OCI-LY1 (cell line): ENCODE measurements at regions not wholly inside any gene's neighbourhood (a gene's known extent, or its start where the extent isn't known, plus 50 kb on each side); places are given as distances from the start of the nearest gene placed in this dataset.

Experiments used
- H2AFZ ChIP-seq: fragments of 200-600 bp; sonication (generic), shearing (Covaris generic); 2 replicates; pipeline ENCODE4 v1.6.0; 2014; ENCODE audit warnings: antibody characterized with exemption, mild to moderate bottlenecking, low read length
- H3F3A ChIP-seq: fragments of 200-600 bp; sonication (generic), shearing (Covaris generic); 2 replicates; pipeline ENCODE4 v1.6.0; 2014; ENCODE audit warnings: mild to moderate bottlenecking, antibody characterized with exemption, low read length, moderate library complexity; ENCODE audit not compliant: insufficient read depth
- H3K27ac ChIP-seq: fragments of 200-600 bp; sonication (generic); 2 replicates; pipeline ENCODE4 v1.5.1; 2014; ENCODE audit warnings: low read length, mixed run types, mild to moderate bottlenecking, low read depth; ENCODE audit not compliant: poor library complexity, severe bottlenecking
- H3K27me3 ChIP-seq: fragments of 200-600 bp; sonication (generic); 2 replicates; pipeline ENCODE4 v1.6.0; 2014; ENCODE audit warnings: antibody characterized with exemption, mild to moderate bottlenecking, low read length, moderate library complexity; ENCODE audit not compliant: insufficient read depth
- H3K36me3 ChIP-seq: fragments of 200-600 bp; sonication (generic); 2 replicates; pipeline ENCODE4 v1.6.1; 2014; ENCODE audit warnings: mild to moderate bottlenecking, antibody characterized with exemption, low read length, moderate library complexity, mixed read lengths; ENCODE audit not compliant: insufficient read depth
- H3K4me1 ChIP-seq: fragments of 200-600 bp; sonication (generic); 2 replicates; pipeline ENCODE4 v1.5.1; 2014; ENCODE audit warnings: mild to moderate bottlenecking, low read length, moderate library complexity; ENCODE audit not compliant: insufficient read depth, severe bottlenecking
- H3K4me2 ChIP-seq: fragments of 200-600 bp; sonication (generic), shearing (Covaris generic); 2 replicates; pipeline ENCODE4 v1.6.1; 2014; ENCODE audit warnings: low read length
- H3K4me3 ChIP-seq: fragments of 200-600 bp; sonication (generic); 2 replicates; pipeline ENCODE4 v1.5.1; 2014; ENCODE audit warnings: low read length, low read depth, mild to moderate bottlenecking, mixed read lengths; ENCODE audit not compliant: poor library complexity, severe bottlenecking
- H3K79me2 ChIP-seq: fragments of 200-600 bp; shearing (Covaris generic); 2 replicates; pipeline ENCODE4 v1.6.1; 2016; ENCODE audit warnings: mixed run types, low read length, mixed read lengths; ENCODE audit not compliant: insufficient read depth
- H3K9ac ChIP-seq: fragments of 200-600 bp; sonication (generic), shearing (Covaris generic); 2 replicates; pipeline ENCODE4 v1.6.1; 2014; ENCODE audit warnings: mild to moderate bottlenecking, low read length, mixed read lengths
- H3K9me2 ChIP-seq: fragments of 200-600 bp; sonication (generic), shearing (Covaris generic); 2 replicates; pipeline ENCODE4 v1.6.1; 2014; ENCODE audit warnings: low read depth, mild to moderate bottlenecking, low read length, mixed read lengths
- H3K9me3 ChIP-seq: fragments of 200-600 bp; shearing (Covaris generic); 2 replicates; pipeline ENCODE4 v1.6.1; 2014; ENCODE audit warnings: low read length, mixed read lengths
- H4K20me1 ChIP-seq: fragments of 200-600 bp; sonication (generic), shearing (Covaris generic); 2 replicates; pipeline ENCODE4 v1.6.0; 2016; ENCODE audit warnings: mild to moderate bottlenecking, low read length; ENCODE audit not compliant: insufficient read depth
- CTCF ChIP-seq: fragments of 200-600 bp; sonication (generic), shearing (Covaris generic); IDR thresholded peaks from 2 replicates; pipeline ENCODE4 v1.5.1; 2017; ENCODE audit warnings: mild to moderate bottlenecking, antibody characterized with exemption, low read length, moderate library complexity, mixed read lengths
- EZH2 ChIP-seq: fragments of 200-600 bp; sonication (generic), shearing (Covaris generic); IDR thresholded peaks from 2 replicates; pipeline ENCODE4 v1.8.0; 2017; ENCODE audit warnings: borderline replicate concordance, mixed run types, mild to moderate bottlenecking, antibody characterized with exemption, low read length, moderate library complexity, mixed read lengths

GRCh38 chr14:97200245-97200644 is 403.1 kb downstream of the VRK1 start:
- H3K9ac ChIP-seq = no peak overlapping the region
- H3F3A ChIP-seq = no peaks in the 10 kb centered on the region

GRCh38 chr14:97206916-97207315 is 409.7 kb downstream of the VRK1 start:
- Histone ChIP-seq H3K27me3 (no peaks in the 10 kb centered on the region), H3K4me3 (no peak overlapping the region), H3K27ac (no peak overlapping the region), H3K4me1 (no peaks in the 10 kb centered on the region), H3K79me2 (no peaks in the 10 kb centered on the region), H4K20me1 (no peaks in the 10 kb centered on the region), H3K36me3 (no peaks in the 10 kb centered on the region), H3K9me2 (no peaks in the 10 kb centered on the region), H3K4me2 (no peak overlapping the region), H3F3A (no peaks in the 10 kb centered on the region), H3K9me3 (no peaks in the 10 kb centered on the region), H3K9ac (no peak overlapping the region), H2AFZ (no peak overlapping the region)
- TF ChIP-seq CTCF (no peak), EZH2 (no peak)

More at GRCh38 chr14:97200245-97200644, 403.1 kb downstream of the VRK1 start:
- H3K4me3 ChIP-seq = no peak overlapping the region
- H3K36me3 ChIP-seq = no peaks in the 10 kb centered on the region
- H3K9me3 ChIP-seq = no peaks in the 10 kb centered on the region
- H2AFZ ChIP-seq = no peak overlapping the region
- no peak overlapping the region for H3K4me2 ChIP-seq
- no peaks in the 10 kb centered on the region for H3K27me3 ChIP-seq
- no peak overlapping the region for H3K27ac ChIP-seq
- H4K20me1 ChIP-seq = no peaks in the 10 kb centered on the region
- no peak for TF ChIP-seq CTCF
- no peak for TF ChIP-seq EZH2
- no peaks in the 10 kb centered on the region for H3K9me2 ChIP-seq
- no peaks in the 10 kb centered on the region for H3K4me1 ChIP-seq
- no peaks in the 10 kb centered on the region for H3K79me2 ChIP-seq

GRCh38 chr14:97210202-97210601 is 413.0 kb downstream of the VRK1 start:
- no peak overlapping the region for H3K4me2 ChIP-seq
- H3F3A ChIP-seq = no peaks in the 10 kb centered on the region
- H3K27ac ChIP-seq = no peak overlapping the region
- H3K79me2 ChIP-seq = no peaks in the 10 kb centered on the region
- H3K9me3 ChIP-seq = no peaks in the 10 kb centered on the region
- H3K9me2 ChIP-seq = no peaks in the 10 kb centered on the region
- no peaks in the 10 kb centered on the region for H3K36me3 ChIP-seq
- TF ChIP-seq CTCF (no peak), EZH2 (no peak)
- H3K4me1 ChIP-seq = no peaks in the 10 kb centered on the region
- no peak overlapping the region for H3K9ac ChIP-seq
- H3K4me3 ChIP-seq = no peak overlapping the region
- H3K27me3 ChIP-seq = no peaks in the 10 kb centered on the region
- no peaks in the 10 kb centered on the region for H4K20me1 ChIP-seq
- H2AFZ ChIP-seq = no peak overlapping the region
